H9 (cell line): ENCODE measurements at regions not wholly inside any gene's neighbourhood (a gene's known extent, or its start where the extent isn't known, plus 50 kb on each side); places are given as distances from the start of the nearest gene placed in this dataset.

ENCODE experiments used
- DNase-seq: peaks from one replicate; pipeline ENCODE4 v3.0.0-alpha.2; 2017
- H2AFZ ChIP-seq: one replicate; pipeline ENCODE4 v1.6.1; 2013; ENCODE audit warnings: mild to moderate bottlenecking, low read length, control low read depth, moderate library complexity
- H2AK5ac ChIP-seq: 2 replicates; pipeline ENCODE4 v1.6.1; 2013; ENCODE audit warnings: low read length, control low read depth, mixed read lengths; ENCODE audit not compliant: insufficient read length
- H2BK120ac ChIP-seq: one replicate; pipeline ENCODE4 v1.6.1; 2013; ENCODE audit warnings: low read depth, mild to moderate bottlenecking, low read length, control low read depth, inconsistent platforms; ENCODE audit not compliant: poor library complexity, severe bottlenecking
- H2BK12ac ChIP-seq: 2 replicates; pipeline ENCODE4 v1.6.1; 2013; ENCODE audit warnings: low read length, control low read depth, mixed read lengths, low read depth; ENCODE audit not compliant: insufficient read length
- H2BK15ac ChIP-seq: 2 replicates; pipeline ENCODE4 v1.6.1; 2013; ENCODE audit warnings: low read depth, low read length, control low read depth
- H2BK20ac ChIP-seq: one replicate; pipeline ENCODE4 v1.6.1; 2013; ENCODE audit warnings: low read depth, mild to moderate bottlenecking, low read length, control low read depth, inconsistent platforms; ENCODE audit not compliant: poor library complexity, severe bottlenecking
- H2BK5ac ChIP-seq: 2 replicates; pipeline ENCODE4 v1.6.1; 2013; ENCODE audit warnings: low read length, control low read depth, mixed read lengths; ENCODE audit not compliant: insufficient read length
- H3K14ac ChIP-seq: 2 replicates; pipeline ENCODE4 v1.6.1; 2013; ENCODE audit warnings: low read length, control low read depth; ENCODE audit not compliant: insufficient read depth
- H3K18ac ChIP-seq: 2 replicates; pipeline ENCODE4 v1.6.1; 2013; ENCODE audit warnings: low read depth, mild to moderate bottlenecking, mixed read lengths, low read length, control low read depth; ENCODE audit not compliant: insufficient read length
- H3K23ac ChIP-seq: 2 replicates; pipeline ENCODE4 v1.6.1; 2013; ENCODE audit warnings: low read length, control low read depth, mixed read lengths, low read depth; ENCODE audit not compliant: insufficient read length
- H3K23me2 ChIP-seq: 2 replicates; pipeline ENCODE4 v1.6.1; 2013; ENCODE audit warnings: low read depth, mild to moderate bottlenecking, mixed read lengths, low read length, control low read depth; ENCODE audit not compliant: insufficient read length, poor library complexity, severe bottlenecking
- H3K27ac ChIP-seq: 2 replicates; pipeline ENCODE4 v1.5.1; 2013; ENCODE audit warnings: low read length, control low read depth, mixed read lengths, low read depth; ENCODE audit not compliant: insufficient read length
- H3K27me3 ChIP-seq: 2 replicates; pipeline ENCODE4 v1.6.1; 2013; ENCODE audit warnings: low read length, control low read depth, inconsistent platforms; ENCODE audit not compliant: insufficient read depth
- H3K4ac ChIP-seq: 2 replicates; pipeline ENCODE4 v1.6.1; 2013; ENCODE audit warnings: low read depth, mild to moderate bottlenecking, control low read depth, inconsistent platforms, low read length, moderate library complexity
- H3K4me1 ChIP-seq: 2 replicates; pipeline ENCODE4 v1.6.1; 2013; ENCODE audit warnings: low read length, control low read depth, inconsistent platforms; ENCODE audit not compliant: insufficient read depth
- H3K4me2 ChIP-seq: 2 replicates; pipeline ENCODE4 v1.6.1; 2013; ENCODE audit warnings: low read length, control low read depth, mixed read lengths; ENCODE audit not compliant: insufficient read length, insufficient read depth
- H3K56ac ChIP-seq: 2 replicates; pipeline ENCODE4 v1.6.1; 2013; ENCODE audit warnings: low read depth, mild to moderate bottlenecking, mixed read lengths, low read length, control low read depth; ENCODE audit not compliant: insufficient read length
- H3K79me1 ChIP-seq: 2 replicates; pipeline ENCODE4 v1.6.1; 2013; ENCODE audit warnings: low read depth, mild to moderate bottlenecking, moderate library complexity, low read length, control low read depth, inconsistent platforms; ENCODE audit not compliant: insufficient read depth, poor library complexity, severe bottlenecking
- H3K79me2 ChIP-seq: 2 replicates; pipeline ENCODE4 v1.6.1; 2013; ENCODE audit warnings: low read length, control low read depth, inconsistent platforms; ENCODE audit not compliant: insufficient read depth
- H3K9ac ChIP-seq: 2 replicates; pipeline ENCODE4 v1.6.1; 2013; ENCODE audit warnings: low read length, control low read depth, mixed read lengths; ENCODE audit not compliant: insufficient read length; ENCODE audit errors: extremely low read depth
- H3K9me3 ChIP-seq: one replicate; pipeline ENCODE4 v1.6.1; 2013; ENCODE audit warnings: low read depth, low read length, inconsistent platforms; ENCODE audit not compliant: control insufficient read depth
- H3T11ph ChIP-seq: one replicate; pipeline ENCODE4 v1.6.1; 2013; ENCODE audit warnings: mild to moderate bottlenecking, low read length, control low read depth, inconsistent platforms
- H4K20me1 ChIP-seq: one replicate; pipeline ENCODE4 v1.6.1; 2013; ENCODE audit not compliant: control insufficient read depth, insufficient read length, insufficient read depth
- H4K5ac ChIP-seq: 2 replicates; pipeline ENCODE4 v1.6.1; 2013; ENCODE audit warnings: low read depth, mild to moderate bottlenecking, mixed read lengths, low read length, control low read depth; ENCODE audit not compliant: insufficient read length
- H4K8ac ChIP-seq: replicated peaks from 2 replicates; pipeline ENCODE4 v1.6.1; 2013; ENCODE audit warnings: low read length, control low read depth, mixed read lengths, low read depth; ENCODE audit not compliant: insufficient read length
- H4K91ac ChIP-seq: 2 replicates; pipeline ENCODE4 v1.6.1; 2013; ENCODE audit warnings: low read depth, mild to moderate bottlenecking, moderate library complexity, mixed read lengths, low read length, control low read depth; ENCODE audit not compliant: insufficient read length
- H3K27ac Mint-ChIP-seq, 3 experiments: 2 replicates in 2 of 3; 3 replicates in 1 of 3; pipeline ENCODE4 v1.8.0; 2020 to 2021; ENCODE audit warnings: mixed read lengths in 3 of 3, mild to moderate bottlenecking in 1 of 3, moderate library complexity in 1 of 3
- H3K27me3 Mint-ChIP-seq: 2 replicates; pipeline ENCODE4 v1.8.0; 2021; ENCODE audit warnings: low read depth, mild to moderate bottlenecking, moderate library complexity, mixed read lengths
- H3K36me3 Mint-ChIP-seq, 3 experiments: 2 replicates in 2 of 3; 3 replicates in 1 of 3; pipeline ENCODE4 v1.8.0; 2020 to 2021; ENCODE audit warnings: low read depth in 3 of 3, mixed read lengths in 3 of 3; ENCODE audit not compliant: insufficient read depth in 1 of 3
- H3K4me1 Mint-ChIP-seq, 2 experiments: 2 replicates each; pipeline ENCODE4 v1.8.0; 2020; ENCODE audit warnings: mixed read lengths in 2 of 2
- H3K4me3 Mint-ChIP-seq, 2 experiments: 2 replicates in 1 of 2; 3 replicates in 1 of 2; pipeline ENCODE4 v1.8.0; 2020 to 2021; ENCODE audit warnings: mild to moderate bottlenecking in 2 of 2, mixed read lengths in 2 of 2, moderate library complexity in 1 of 2
- H3K9me3 Mint-ChIP-seq, 2 experiments: 2 replicates in 1 of 2; 3 replicates in 1 of 2; pipeline ENCODE4 v1.8.0; 2020; ENCODE audit warnings: mild to moderate bottlenecking in 2 of 2, mixed read lengths in 2 of 2, moderate library complexity in 1 of 2
- CTCF ChIP-seq: fragments of 200-600 bp; sonication (generic); conservative IDR thresholded peaks from 3 replicates; pipeline ENCODE4 v1.8.0; 2021; ENCODE audit warnings: antibody characterized with exemption, mild to moderate bottlenecking
- WGBS: extraction: QIAGEN DNeasy Blood & Tissue Kit; methylation state at CpG from one replicate; pipeline ENCODE4 v1.1.7; 2013; ENCODE audit warnings: missing lambda C conversion rate, low lambda C conversion rate, mixed read lengths; ENCODE audit not compliant: insufficient read length; ENCODE audit errors: extremely low coverage; 5-methylcytosine and 5-hydroxymethylcytosine counted together

- no peak overlapping the region for H4K91ac ChIP-seq
- no peak overlapping the region for H2BK20ac ChIP-seq
- Mint-ChIP-seq H3K27ac (no peak overlapping the region), H3K4me1 (peaks cover 25 to 26% of the 10 kb centered on the region in 2 experiments), H3K4me3 (no peak overlapping the region), H3K36me3 (no peaks in the 10 kb centered on the region), H3K27me3 (no peaks in the 10 kb centered on the region), H3K9me3 (no peaks in the 10 kb centered on the region)
- no peak overlapping the region for H3K9ac ChIP-seq
- no peaks in the 10 kb centered on the region for H4K20me1 ChIP-seq
- no peaks in the 10 kb centered on the region for H3K79me2 ChIP-seq
- H2BK15ac ChIP-seq: no peak overlapping the region
- no peaks in the 10 kb centered on the region; the same call in 1 of the 2 replicates for H3K4me1 ChIP-seq
- H3K23me2 ChIP-seq: no peaks in the 10 kb centered on the region
- H3K4ac ChIP-seq: no peak overlapping the region
- H3K18ac ChIP-seq: no peak overlapping the region
- H3K27me3 ChIP-seq: no peaks in the 10 kb centered on the region
- H2BK5ac ChIP-seq: no peak overlapping the region
- H2AK5ac ChIP-seq: no peak overlapping the region
- H3K14ac ChIP-seq: no peak overlapping the region
- H4K8ac ChIP-seq: no peak overlapping the region
- no peak overlapping the region for H3T11ph ChIP-seq
- no peak overlapping the region for H3K27ac ChIP-seq
- no peaks in the 10 kb centered on the region for H3K79me1 ChIP-seq
- H3K56ac ChIP-seq: no peak overlapping the region
- H3K4me2 ChIP-seq: no peak overlapping the region
- H2BK120ac ChIP-seq: no peak overlapping the region
- no peaks in the 10 kb centered on the region for H3K9me3 ChIP-seq
- no peak overlapping the region for H2BK12ac ChIP-seq
- WGBS: no CpG with 5 or more reads among the region's 2 CpGs
- TF ChIP-seq CTCF: no peak
- no peak overlapping the region for H4K5ac ChIP-seq
- H3K23ac ChIP-seq: no peak overlapping the region
- no peak for DNase-seq
- no peak overlapping the region for H2AFZ ChIP-seq
Measured at GRCh38 chr2:183348492-183348891, 224.2 kb downstream of the NUP35 start.
